Epidermal melanocyte (primary cell): ENCODE measurements at regions not wholly inside any gene's neighbourhood (a gene's known extent, or its start where the extent isn't known, plus 50 kb on each side); places are given as distances from the start of the nearest gene placed in this dataset.
"Not testable (repeated sequence)": the region's sequence is repeated elsewhere in the genome, so short reads cannot be mapped to it uniquely, and the experiment has no call there.

Experiments used
- DNase-seq: peaks from one replicate; pipeline ENCODE4 v3.0.0; 2011; ENCODE audit warnings: low spot score; ENCODE audit not compliant: insufficient read length

- no peak for DNase-seq
Measured at GRCh38 chr2:878245-878930, 72.3 kb upstream of the SNTG2 start.

GRCh38 chr2:877747-878146 lies 72.9 kb upstream of the SNTG2 start:
- DNase-seq: no peak

- DNase-seq: no peak
Measured at GRCh38 chr2:875687-876615, 74.7 kb upstream of the SNTG2 start.

GRCh38 chr2:873651-874580 lies 76.7 kb upstream of the SNTG2 start:
- DNase-seq: no peak

DNA sequence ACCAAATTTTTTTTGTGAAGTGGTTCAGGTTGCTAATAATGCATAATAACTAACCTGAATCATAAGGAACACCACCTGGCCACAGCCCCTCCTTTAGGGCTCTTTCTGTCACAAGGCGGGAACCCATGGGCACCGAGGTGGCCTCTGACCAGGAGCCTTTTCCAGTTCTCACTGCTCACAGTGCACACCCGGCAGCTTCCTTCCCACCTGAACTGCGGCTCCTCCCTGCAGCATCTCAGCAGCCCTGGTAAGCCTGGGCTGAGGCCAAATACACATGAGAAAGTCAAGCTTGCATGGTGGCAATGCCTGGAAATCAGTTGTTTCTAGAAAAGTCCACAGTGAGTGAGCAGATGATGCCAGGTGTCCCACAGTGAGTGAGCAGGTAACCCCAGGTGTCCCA lies 77.6 kb upstream of the SNTG2 start:
- no peak for DNase-seq

GRCh38 chr2:871926-872680 lies 78.5 kb upstream of the SNTG2 start:
- no peak for DNase-seq

- DNase-seq: no peak
Measured at GRCh38 chr2:871175-871727, 79.4 kb upstream of the SNTG2 start.

DNA sequence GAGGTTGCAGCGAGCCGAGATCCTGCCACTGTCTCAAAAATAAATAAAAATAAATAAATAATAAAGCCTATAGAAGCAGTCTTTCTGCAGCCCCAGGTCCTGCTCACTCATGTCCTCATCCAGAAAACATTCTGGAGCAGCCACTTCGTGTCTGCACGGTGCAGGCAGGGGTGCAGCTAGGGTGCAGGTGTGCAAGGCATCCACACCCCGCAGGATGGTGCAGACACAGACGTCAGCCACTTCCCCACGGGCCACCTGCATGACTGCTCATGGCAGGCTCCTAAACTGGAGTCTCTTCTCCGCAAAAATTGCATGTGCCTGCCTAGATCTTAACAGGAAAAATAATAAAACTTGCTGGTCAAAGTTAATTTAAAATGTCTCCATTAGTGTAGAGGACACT lies 80.2 kb upstream of the SNTG2 start:
- DNase-seq: no peak

GRCh38 chr2:869894-870293 lies 80.8 kb upstream of the SNTG2 start:
- no peak for DNase-seq

- no peak for DNase-seq
Measured at GRCh38 chr2:869357-869871, 81.2 kb upstream of the SNTG2 start.

GRCh38 chr2:868857-869256 lies 81.8 kb upstream of the SNTG2 start:
- DNase-seq: not testable (repeated sequence)

GRCh38 chr2:867296-867695 lies 83.4 kb upstream of the SNTG2 start:
- DNase-seq: no peak

GRCh38 chr2:866887-867286 lies 83.8 kb upstream of the SNTG2 start:
- no peak for DNase-seq

GRCh38 chr2:866009-866680 lies 84.5 kb upstream of the SNTG2 start:
- no peak for DNase-seq

DNA sequence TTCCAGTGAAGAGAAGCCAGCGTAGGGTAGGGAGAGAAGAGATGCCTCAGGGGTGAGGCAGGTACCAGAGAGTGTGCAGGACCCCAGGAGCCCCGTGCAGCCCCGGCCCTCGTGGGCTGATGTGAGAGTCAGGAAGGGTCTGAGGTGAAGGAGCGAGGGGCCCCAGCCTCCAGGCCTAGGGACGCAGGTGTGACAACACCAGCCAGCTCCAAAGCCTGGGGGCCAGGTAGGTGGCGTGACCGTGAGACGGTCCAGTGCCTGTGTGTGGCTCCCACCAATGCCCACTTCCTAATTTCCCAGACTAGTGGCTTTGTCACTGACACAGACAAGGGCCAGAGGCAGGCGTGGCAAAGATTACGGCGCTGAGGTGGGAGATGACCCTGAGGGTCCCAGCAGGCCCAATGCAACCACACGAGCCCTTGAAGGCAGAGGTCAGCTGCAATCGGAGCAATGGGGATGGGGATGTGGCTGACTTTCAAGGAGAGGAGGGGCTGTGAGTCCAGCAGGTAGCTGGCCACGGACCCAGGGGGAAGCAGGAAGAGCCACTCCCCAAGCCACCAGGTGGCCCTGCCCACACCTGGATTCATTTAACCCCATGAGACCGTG lies 86.0 kb upstream of the SNTG2 start:
- DNase-seq: no peak

DNA sequence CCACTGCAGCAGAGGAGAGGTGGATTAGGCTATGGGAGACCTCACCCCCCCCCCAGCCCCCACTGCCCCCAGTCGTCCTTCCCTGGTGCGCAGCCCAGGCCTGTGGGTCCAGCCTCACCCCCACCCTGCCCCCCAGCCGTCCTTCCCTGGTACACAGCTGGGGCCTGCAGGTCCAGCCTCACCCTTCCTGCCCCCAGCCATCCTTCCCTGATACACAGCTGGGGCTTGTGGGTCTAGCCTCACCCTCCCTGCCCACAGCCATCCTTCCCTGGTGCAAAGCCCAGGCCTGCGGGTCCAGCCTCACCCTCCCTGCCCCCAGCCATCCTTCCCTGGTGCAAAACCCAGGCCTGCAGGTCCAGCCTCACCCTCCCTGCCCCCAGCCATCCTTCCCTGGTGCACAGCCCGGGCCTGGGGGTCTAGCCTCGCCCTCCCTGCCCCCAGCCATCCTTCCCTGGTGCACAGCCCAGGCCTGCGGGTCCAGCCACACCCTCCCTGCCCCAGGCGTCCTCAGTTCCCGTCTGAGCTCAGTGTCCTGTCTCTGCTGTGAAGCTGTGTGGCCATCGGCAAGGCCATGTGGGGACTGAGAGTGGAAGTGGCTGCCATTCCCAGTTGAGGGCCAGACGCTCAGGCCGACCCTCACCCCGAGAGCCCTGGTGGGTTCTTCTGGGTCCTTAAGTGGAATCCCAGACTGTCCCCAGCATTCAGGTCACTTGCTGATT lies 86.8 kb upstream of the SNTG2 start:
- DNase-seq: no peak

DNA sequence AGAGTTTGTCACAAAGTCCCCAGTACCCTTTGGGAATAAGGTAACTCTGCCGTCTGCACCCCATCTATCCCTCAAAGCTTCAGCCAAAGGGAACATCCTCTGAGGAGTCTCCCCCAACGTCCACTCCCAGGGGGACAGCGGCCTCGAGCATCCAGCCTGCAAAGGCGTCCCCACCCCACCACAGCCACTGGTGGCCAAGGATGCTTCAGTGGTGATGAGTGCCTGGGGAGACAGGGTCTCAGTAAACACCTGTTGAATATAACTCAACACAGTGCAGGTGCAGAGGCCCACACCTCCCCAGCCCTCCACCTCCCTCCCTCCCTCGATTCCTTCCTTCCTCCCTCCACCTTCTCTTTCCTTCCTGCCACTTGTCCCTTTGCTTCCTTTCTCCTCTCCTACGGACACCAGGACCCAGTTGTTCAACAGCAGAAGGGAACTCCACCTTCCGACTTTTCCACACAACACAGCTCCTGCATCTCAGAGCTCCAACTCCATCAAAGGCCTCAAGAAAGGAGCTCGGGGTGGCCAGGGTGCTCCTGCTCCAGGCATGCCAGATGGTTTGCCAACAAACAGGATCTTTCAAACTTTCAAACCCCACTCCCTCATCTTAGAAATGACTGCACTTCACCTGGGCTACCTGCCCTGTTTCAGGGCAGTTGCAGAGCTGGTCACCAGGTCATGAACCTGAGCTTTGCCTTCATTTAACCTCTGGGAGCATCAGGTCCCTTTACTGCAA lies 87.8 kb upstream of the SNTG2 start:
- DNase-seq: no peak

DNA sequence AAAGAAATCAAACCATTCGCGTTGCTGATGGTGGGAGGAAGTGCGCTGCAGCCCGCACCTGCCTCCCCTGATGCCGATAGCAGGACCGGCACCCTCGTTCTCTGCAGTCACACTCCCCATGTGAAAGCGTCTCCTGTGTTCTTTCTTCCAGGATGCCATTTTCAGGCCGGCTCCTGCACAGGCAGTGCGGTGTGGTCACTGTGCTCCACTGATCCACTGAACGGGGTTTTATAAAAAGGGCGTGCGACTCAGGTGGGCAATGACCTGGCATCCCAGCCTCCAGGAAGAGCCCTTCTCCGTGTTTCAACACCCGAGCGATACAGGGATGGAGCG lies 88.3 kb upstream of the SNTG2 start:
- DNase-seq: no peak
